Heart left ventricle (tissue), 13 donors: ENCODE measurements at regions not wholly inside any gene's neighbourhood (a gene's known extent, or its start where the extent isn't known, plus 50 kb on each side); places are given as distances from the start of the nearest gene placed in this dataset.

Source experiments
- CTCF ChIP-seq, 12 donors: fragments of 200-600 bp; sonication (generic) in 4 of 12; IDR thresholded peaks; one replicate each; pipeline versions ENCODE4 v1.5.0 to v1.8.0; 2018 to 2022; ENCODE audit warnings: antibody characterized with exemption in 12 of 12, mild to moderate bottlenecking in 5 of 12
- POLR2A ChIP-seq, 2 donors: fragments of 450-650 bp; IDR thresholded peaks; one replicate each; pipeline ENCODE4 v1.6.1; 2017; ENCODE audit warnings: antibody characterized with exemption in 2 of 2, mild to moderate bottlenecking in 2 of 2, moderate library complexity in 2 of 2
- donor health status: ischemic (EF 13 %, LVEDD 7.1; RV severe dilation, severe dysfunction).
- donor health status: DM: no; HTN: yes; CAD: no.
- donor health status: DM: no; HTN: no; CAD: no.
- donor health status: ischemic (EF 25% LVEDD 6.9; RV normal size, moderate dysfunction).
- donor health status: ischemic (EF 25% LVEDD 5.7; RV mildly dilated, moderate dysfunction).
- donor health status: ischemic (EF 35%, LVEDD 5.7; RV mildly dilated, moderate dysfunction).
- donor health status: nonischemic (EF 11% LVEDD 7.7; RV severe dilation, severe dysfunction).
- donor health status: DM: yes; HTN: yes; CAD: no.
- donor health status: PGD.
- donor health status: ischemic (EF 29% LVEDD 5.4; RV normal size, mild dysfunction).
- donor health status: nonischemic (EF 23%, LVEDD 6.1; RV moderate dilation, normal function).

GRCh38 chr18:24725644-24726415 is 265.4 kb downstream of the HRH4 start:
- no peak for TF ChIP-seq CTCF (IDR thresholded peaks at IDR 0.05)
- TF ChIP-seq POLR2A (IDR thresholded peaks at IDR 0.05), result no peak
